ENCODE measurements at regions not wholly inside any gene's neighbourhood (a gene's known extent, or its start where the extent isn't known, plus 50 kb on each side); places are given as distances from the start of the nearest gene placed in this dataset.
"Not testable (repeated sequence)": the region's sequence is repeated elsewhere in the genome, so short reads cannot be mapped to it uniquely, and the experiment has no call there.

GRCh38 chr10:106033065-106033464 lies 1131.4 kb downstream of the SORCS1 start:
- in situ Hi-C loops (cut with HindIII; ENCODE audit: low pct_unique_long_range_greater_than_20kb, low sequenced_read_pairs): no loop called here
- no peak for TF ChIP-seq JUND (IDR thresholded peaks at IDR 0.05; ENCODE audit: low read depth)

GRCh38 chr10:106032450-106033002 lies 1132.0 kb downstream of the SORCS1 start:
- TF ChIP-seq JUND (IDR thresholded peaks at IDR 0.05; ENCODE audit: low read depth): no peak
- DNase-seq (ENCODE audit: low read depth in 1 of 2, low spot score in 1 of 2): no peak
- in situ Hi-C loops (cut with HindIII; ENCODE audit: low pct_unique_long_range_greater_than_20kb, low sequenced_read_pairs): no loop called here

More at GRCh38 chr10:106033065-106033464, 1131.4 kb downstream of the SORCS1 start:
- DNase-seq (ENCODE audit: low read depth in 1 of 2, low spot score in 1 of 2): no peak

GRCh38 chr10:106027240-106027639 lies 1137.3 kb downstream of the SORCS1 start:
- in situ Hi-C loops (cut with HindIII; ENCODE audit: low pct_unique_long_range_greater_than_20kb, low sequenced_read_pairs): no loop called here
- DNase-seq (ENCODE audit: low read depth in 1 of 2, low spot score in 1 of 2): no peak
- TF ChIP-seq JUND (IDR thresholded peaks at IDR 0.05; ENCODE audit: low read depth): no peak

GRCh38 chr10:106025208-106025811 lies 1139.2 kb downstream of the SORCS1 start:
- no peak for DNase-seq (ENCODE audit: low read depth in 1 of 2, low spot score in 1 of 2)
- in situ Hi-C loops (cut with HindIII; ENCODE audit: low pct_unique_long_range_greater_than_20kb, low sequenced_read_pairs): no loop called here
- no peak for TF ChIP-seq JUND (IDR thresholded peaks at IDR 0.05; ENCODE audit: low read depth)

GRCh38 chr10:106023329-106023728 lies 1141.2 kb downstream of the SORCS1 start:
- TF ChIP-seq JUND (IDR thresholded peaks at IDR 0.05; ENCODE audit: low read depth): no peak
- in situ Hi-C loops (cut with HindIII; ENCODE audit: low pct_unique_long_range_greater_than_20kb, low sequenced_read_pairs): no loop called here
- DNase-seq (ENCODE audit: low read depth in 1 of 2, low spot score in 1 of 2): no peak

- in situ Hi-C loops (cut with HindIII; ENCODE audit: low pct_unique_long_range_greater_than_20kb, low sequenced_read_pairs); DNase-seq (ENCODE audit: low read depth in 1 of 2, low spot score in 1 of 2): not testable (repeated sequence)
These were observed 1144.9 kb downstream of the SORCS1 start for GRCh38 chr10:106019559-106019958.

- DNase-seq (ENCODE audit: low read depth in 1 of 2, low spot score in 1 of 2); in situ Hi-C loops (cut with HindIII; ENCODE audit: low pct_unique_long_range_greater_than_20kb, low sequenced_read_pairs): not testable (repeated sequence)
These were observed 1148.9 kb downstream of the SORCS1 start for GRCh38 chr10:106015369-106016199.

- in situ Hi-C loops (cut with HindIII; ENCODE audit: low pct_unique_long_range_greater_than_20kb, low sequenced_read_pairs): no loop called here
- DNase-seq (ENCODE audit: low read depth in 1 of 2, low spot score in 1 of 2): no peak
- TF ChIP-seq JUND (IDR thresholded peaks at IDR 0.05; ENCODE audit: low read depth): no peak
These were observed 1153.3 kb downstream of the SORCS1 start for GRCh38 chr10:106011250-106011649.

- in situ Hi-C loops (cut with HindIII; ENCODE audit: low pct_unique_long_range_greater_than_20kb, low sequenced_read_pairs): no loop called here
- TF ChIP-seq JUND (IDR thresholded peaks at IDR 0.05; ENCODE audit: low read depth): no peak
These were observed 1163.8 kb downstream of the SORCS1 start for GRCh38 chr10:106000721-106001120.

GRCh38 chr10:105993609-105994008 lies 1170.9 kb downstream of the SORCS1 start:
- no peak for TF ChIP-seq JUND (IDR thresholded peaks at IDR 0.05; ENCODE audit: low read depth)
- in situ Hi-C loops (cut with HindIII; ENCODE audit: low pct_unique_long_range_greater_than_20kb, low sequenced_read_pairs): no loop called here
- DNase-seq (ENCODE audit: low read depth in 1 of 2, low spot score in 1 of 2): no peak

More at GRCh38 chr10:106000721-106001120, 1163.8 kb downstream of the SORCS1 start:
- no peak for DNase-seq (ENCODE audit: low read depth in 1 of 2, low spot score in 1 of 2)

GRCh38 chr10:105992928-105993327 lies 1171.6 kb downstream of the SORCS1 start:
- no peak for DNase-seq (ENCODE audit: low read depth in 1 of 2, low spot score in 1 of 2)
- no peak for TF ChIP-seq JUND (IDR thresholded peaks at IDR 0.05; ENCODE audit: low read depth)
- in situ Hi-C loops (cut with HindIII; ENCODE audit: low pct_unique_long_range_greater_than_20kb, low sequenced_read_pairs): no loop called here

- no peak for TF ChIP-seq JUND (IDR thresholded peaks at IDR 0.05; ENCODE audit: low read depth)
- DNase-seq (ENCODE audit: low read depth in 1 of 2, low spot score in 1 of 2): no peak
- in situ Hi-C loops (cut with HindIII; ENCODE audit: low pct_unique_long_range_greater_than_20kb, low sequenced_read_pairs): no loop called here
These were observed 1174.0 kb downstream of the SORCS1 start for GRCh38 chr10:105990529-105990928.

- no peak for DNase-seq (ENCODE audit: low read depth in 1 of 2, low spot score in 1 of 2)
- in situ Hi-C loops (cut with HindIII; ENCODE audit: low pct_unique_long_range_greater_than_20kb, low sequenced_read_pairs): no loop called here
- TF ChIP-seq JUND (IDR thresholded peaks at IDR 0.05; ENCODE audit: low read depth): no peak
These were observed 1174.5 kb downstream of the SORCS1 start for GRCh38 chr10:105989995-105990394.

Measured in T47D (cell line).